Mesendoderm (in vitro differentiated cells): ENCODE measurements at regions not wholly inside any gene's neighbourhood (a gene's known extent, or its start where the extent isn't known, plus 50 kb on each side); places are given as distances from the start of the nearest gene placed in this dataset.

Source experiments
- DNase-seq: peaks from one replicate; pipeline ENCODE4 v3.0.0; 2013
- H2AK5ac ChIP-seq: 2 replicates; pipeline ENCODE4 v1.6.1; 2013; ENCODE audit warnings: low read length, inconsistent platforms
- H2BK120ac ChIP-seq: 2 replicates; pipeline ENCODE4 v1.6.1; 2013; ENCODE audit warnings: low read depth, mild to moderate bottlenecking, low read length, moderate library complexity, mixed read lengths
- H2BK15ac ChIP-seq: replicated peaks from 2 replicates; pipeline ENCODE4 v1.6.1; 2013; ENCODE audit warnings: low read depth, mild to moderate bottlenecking, moderate library complexity
- H2BK5ac ChIP-seq: 2 replicates; pipeline ENCODE4 v1.6.1; 2013; ENCODE audit warnings: low read length, inconsistent platforms
- H3K18ac ChIP-seq: 2 replicates; pipeline ENCODE4 v1.6.1; 2013; ENCODE audit warnings: mild to moderate bottlenecking, low read length, mixed read lengths
- H3K23ac ChIP-seq: one replicate; pipeline ENCODE4 v1.6.1; 2013; ENCODE audit warnings: low read length
- H3K27ac ChIP-seq: 2 replicates; pipeline ENCODE4 v1.5.1; 2013; ENCODE audit warnings: low read depth, mild to moderate bottlenecking, inconsistent platforms, low read length, moderate library complexity
- H3K27me3 ChIP-seq: 2 replicates; pipeline ENCODE4 v1.6.1; 2013; ENCODE audit warnings: low read length, control low read depth, mild to moderate bottlenecking, inconsistent platforms; ENCODE audit not compliant: insufficient read depth, poor library complexity
- H3K36me3 ChIP-seq: 2 replicates; pipeline ENCODE4 v1.6.1; 2013; ENCODE audit warnings: low read length, inconsistent platforms; ENCODE audit not compliant: control insufficient read depth, insufficient read depth
- H3K4ac ChIP-seq: one replicate; pipeline ENCODE4 v1.6.1; 2013; ENCODE audit warnings: low read depth, mild to moderate bottlenecking, low read length, moderate library complexity
- H3K4me1 ChIP-seq: 2 replicates; pipeline ENCODE4 v1.6.1; 2013; ENCODE audit warnings: low read depth, low read length, inconsistent platforms; ENCODE audit not compliant: control insufficient read depth
- H3K4me2 ChIP-seq: 2 replicates; pipeline ENCODE4 v1.6.1; 2013; ENCODE audit warnings: low read length
- H3K4me3 ChIP-seq: 2 replicates; pipeline ENCODE4 v1.5.1; 2013; ENCODE audit warnings: mild to moderate bottlenecking, low read length
- H3K56ac ChIP-seq: one replicate; pipeline ENCODE4 v1.6.1; 2013; ENCODE audit warnings: low read length
- H3K79me1 ChIP-seq: 2 replicates; pipeline ENCODE4 v1.6.1; 2013; ENCODE audit warnings: low read length, inconsistent platforms
- H3K79me2 ChIP-seq: 2 replicates; pipeline ENCODE4 v1.6.1; 2013; ENCODE audit warnings: mild to moderate bottlenecking, low read length; ENCODE audit not compliant: control insufficient read depth, insufficient read depth
- H3K9ac ChIP-seq: 2 replicates; pipeline ENCODE4 v1.6.1; 2013; ENCODE audit warnings: low read length, inconsistent platforms
- H4K5ac ChIP-seq: one replicate; pipeline ENCODE4 v1.6.1; 2013; ENCODE audit warnings: low read length
- H4K8ac ChIP-seq: one replicate; pipeline ENCODE4 v1.6.1; 2013; ENCODE audit warnings: low read depth, mild to moderate bottlenecking, control low read depth, low read length, moderate library complexity
- WGBS: extraction: QIAGEN DNeasy Blood & Tissue Kit; methylation state at CpG from one replicate; pipeline ENCODE4 v1.1.7; 2013; ENCODE audit warnings: low lambda C conversion rate, missing lambda C conversion rate; ENCODE audit not compliant: insufficient coverage; ENCODE audit errors: extremely low coverage; 5-methylcytosine and 5-hydroxymethylcytosine counted together

DNA sequence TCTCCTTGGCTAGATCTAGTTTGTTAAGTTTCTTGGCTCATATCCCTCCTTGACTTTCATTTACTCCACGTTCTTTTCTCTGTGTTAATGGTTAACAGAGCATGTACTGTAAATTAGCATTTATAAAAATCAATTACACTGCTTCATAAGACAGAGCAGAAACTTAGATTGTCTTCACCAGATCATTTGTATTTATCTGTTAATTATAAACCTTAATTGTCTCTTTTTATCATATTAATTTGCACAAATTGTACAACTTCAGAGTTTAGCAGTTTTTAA lies 221.2 kb upstream of the EGLN3 start:
- no peak overlapping the region for H2AK5ac ChIP-seq
- H4K8ac ChIP-seq, result no peak overlapping the region
- no peaks in the 10 kb centered on the region for H3K4me1 ChIP-seq
- H2BK5ac ChIP-seq, result no peak overlapping the region
- H3K27me3 ChIP-seq, result no peaks in the 10 kb centered on the region
- H3K9ac ChIP-seq, result no peak overlapping the region
- no peak overlapping the region for H2BK120ac ChIP-seq
- no peak overlapping the region for H2BK15ac ChIP-seq
- no peaks in the 10 kb centered on the region for H3K79me1 ChIP-seq
- no peak overlapping the region for H3K4me3 ChIP-seq
- no peak overlapping the region for H3K23ac ChIP-seq
- H3K36me3 ChIP-seq, result no peaks in the 10 kb centered on the region
- H3K56ac ChIP-seq, result no peak overlapping the region
- H3K79me2 ChIP-seq, result no peaks in the 10 kb centered on the region
- H4K5ac ChIP-seq, result no peak overlapping the region
- H3K18ac ChIP-seq, result no peak overlapping the region
- no peak for DNase-seq
- no peak overlapping the region for H3K4ac ChIP-seq
- no CpG with 5 or more reads among the region's 1 CpG for WGBS
- no peak overlapping the region for H3K27ac ChIP-seq
- H3K4me2 ChIP-seq, result no peak overlapping the region

DNA sequence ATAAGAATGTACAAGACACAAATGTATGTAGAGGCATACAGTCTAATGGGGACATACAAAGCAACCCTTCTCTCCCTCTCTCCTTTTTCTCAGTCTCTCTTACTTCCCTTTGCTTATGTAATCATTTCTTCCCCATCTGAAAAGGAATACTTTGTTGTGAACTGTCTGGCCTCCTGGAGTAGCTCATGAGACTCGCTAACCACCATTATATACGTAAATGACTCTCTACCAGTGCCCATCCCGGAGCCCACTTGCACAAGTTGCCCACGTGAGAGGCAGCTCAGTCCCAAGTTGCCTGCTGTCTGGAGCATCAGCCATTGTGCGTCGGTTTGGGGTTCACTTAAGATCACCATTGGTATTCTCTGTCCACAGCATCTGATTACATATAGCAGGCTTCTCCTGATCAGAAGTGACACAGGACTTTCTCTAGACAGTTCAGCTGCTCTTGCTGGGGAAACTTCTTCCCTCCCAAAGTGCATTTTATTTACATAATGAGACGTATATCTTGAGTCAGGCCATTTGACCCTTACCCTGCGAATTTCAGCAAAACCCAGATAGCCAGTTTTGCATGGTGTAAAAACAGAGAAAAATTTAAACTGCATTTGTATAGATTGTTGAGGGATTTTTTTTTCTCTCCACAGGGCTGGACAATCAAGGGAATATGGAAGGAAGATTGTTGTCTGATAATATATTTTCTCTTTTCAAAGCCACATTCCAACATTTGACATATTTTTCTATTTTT lies 220.7 kb upstream of the EGLN3 start:
- no peak overlapping the region for H3K27ac ChIP-seq
- DNase-seq, result no peak
- H3K27me3 ChIP-seq, result no peaks in the 10 kb centered on the region
- H3K23ac ChIP-seq, result no peak overlapping the region
- no peak overlapping the region for H4K5ac ChIP-seq
- H3K36me3 ChIP-seq, result no peaks in the 10 kb centered on the region
- no peak overlapping the region for H2BK5ac ChIP-seq
- H3K18ac ChIP-seq, result no peak overlapping the region
- no peak overlapping the region for H2AK5ac ChIP-seq
- no peak overlapping the region for H2BK120ac ChIP-seq
- WGBS, result no CpG with 5 or more reads among the region's 8 CpGs
- H3K56ac ChIP-seq, result no peak overlapping the region
- H3K4me3 ChIP-seq, result no peak overlapping the region
- no peaks in the 10 kb centered on the region for H3K79me1 ChIP-seq
- no peak overlapping the region for H3K9ac ChIP-seq
- no peak overlapping the region for H3K4ac ChIP-seq
- H3K79me2 ChIP-seq, result no peaks in the 10 kb centered on the region
- H3K4me2 ChIP-seq, result no peak overlapping the region
- H4K8ac ChIP-seq, result no peak overlapping the region
- H2BK15ac ChIP-seq, result no peak overlapping the region
- no peaks in the 10 kb centered on the region for H3K4me1 ChIP-seq

DNA sequence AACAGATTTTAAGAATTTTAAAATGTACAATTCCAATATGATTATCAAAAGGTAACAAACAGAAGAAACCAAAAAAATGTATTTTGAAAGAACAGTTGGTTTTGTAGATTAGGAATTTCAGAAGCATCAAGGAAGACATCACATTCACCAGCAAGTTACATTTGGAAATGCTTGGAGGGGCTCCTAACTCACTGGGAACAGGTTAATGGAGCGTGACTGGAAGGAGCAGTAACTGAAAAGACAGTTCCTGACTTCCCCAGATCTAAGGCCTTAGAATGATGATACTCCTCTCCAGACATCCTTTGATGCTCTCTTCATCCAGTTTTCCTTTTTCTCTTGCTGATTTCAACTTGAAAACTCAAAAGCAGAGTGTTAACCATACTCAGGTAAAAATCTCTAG lies 220.0 kb upstream of the EGLN3 start:
- no peak overlapping the region for H2BK15ac ChIP-seq
- no CpG with 5 or more reads among the region's 1 CpG for WGBS

DNA sequence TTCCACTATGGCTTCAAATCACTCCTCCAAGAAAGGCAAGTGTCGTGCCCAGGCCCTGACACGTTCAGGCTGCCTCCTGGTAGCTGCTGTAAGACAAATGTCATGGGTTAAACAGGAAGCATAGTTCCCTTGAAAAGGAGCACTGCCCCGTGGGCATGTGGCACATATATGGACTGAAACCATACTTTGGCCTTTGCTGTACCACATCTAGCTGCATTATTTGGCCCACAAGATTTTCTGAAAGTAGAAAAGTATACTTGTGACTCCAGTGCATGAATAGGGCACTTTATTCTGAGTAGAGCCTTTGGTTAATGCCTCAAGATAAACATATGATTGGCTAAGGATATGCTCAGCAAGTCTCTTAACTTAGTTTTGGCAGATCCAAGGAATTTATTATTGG lies 218.7 kb upstream of the EGLN3 start:
- Histone ChIP-seq H3K4me1 (peaks cover 3% of the 10 kb centered on the region), H2BK120ac (no peak overlapping the region), H2BK5ac (no peak overlapping the region), H4K8ac (no peak overlapping the region), H3K36me3 (no peaks in the 10 kb centered on the region), H3K27ac (no peak overlapping the region), H3K27me3 (no peaks in the 10 kb centered on the region), H3K9ac (no peak overlapping the region), H3K4me3 (no peak overlapping the region), H3K18ac (no peak overlapping the region), H3K79me2 (no peaks in the 10 kb centered on the region), H3K56ac (no peak overlapping the region), H3K4ac (no peak overlapping the region), H3K23ac (no peak overlapping the region), H2AK5ac (no peak overlapping the region), H2BK15ac (no peak overlapping the region), H3K4me2 (no peak overlapping the region), H3K79me1 (no peaks in the 10 kb centered on the region), H4K5ac (no peak overlapping the region)
- no CpG with 5 or more reads among the region's 3 CpGs for WGBS
- no peak for DNase-seq

More for the DNA sequence above, 220.0 kb upstream of the EGLN3 start:
- Histone ChIP-seq H3K4me1 (peaks cover 3% of the 10 kb centered on the region), H3K4me2 (no peak overlapping the region), H4K8ac (no peak overlapping the region), H4K5ac (no peak overlapping the region), H3K18ac (no peak overlapping the region), H3K9ac (no peak overlapping the region), H3K79me1 (no peaks in the 10 kb centered on the region), H3K23ac (no peak overlapping the region), H2AK5ac (no peak overlapping the region), H2BK120ac (no peak overlapping the region), H3K27ac (no peak overlapping the region), H3K79me2 (no peaks in the 10 kb centered on the region), H3K56ac (no peak overlapping the region), H3K4me3 (no peak overlapping the region), H2BK5ac (no peak overlapping the region), H3K36me3 (no peaks in the 10 kb centered on the region), H3K27me3 (no peaks in the 10 kb centered on the region), H3K4ac (no peak overlapping the region)
- DNase-seq, result no peak

DNA sequence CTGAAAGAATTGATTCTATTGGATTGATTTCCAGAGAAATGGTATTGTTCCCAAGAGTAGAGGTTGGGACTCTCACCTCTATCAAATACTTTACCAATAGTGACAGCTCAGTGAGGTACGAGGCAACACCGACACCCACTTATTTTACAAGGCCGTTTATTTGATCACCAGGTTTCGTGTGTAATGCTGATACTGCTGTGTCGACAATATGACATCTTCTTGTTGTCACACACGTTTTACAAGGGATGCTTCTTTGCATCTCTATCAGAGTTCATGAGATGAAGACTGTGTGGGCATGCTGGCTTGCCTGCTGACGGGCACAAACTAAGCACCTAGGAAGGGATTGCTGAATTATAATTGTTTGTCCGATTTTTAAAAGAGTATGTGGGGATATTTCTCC lies 217.8 kb upstream of the EGLN3 start:
- Histone ChIP-seq H4K5ac (no peak overlapping the region), H3K79me2 (no peaks in the 10 kb centered on the region), H3K27ac (no peak overlapping the region), H3K36me3 (no peaks in the 10 kb centered on the region), H3K4me1 (peaks cover 3% of the 10 kb centered on the region), H3K9ac (no peak overlapping the region), H4K8ac (no peak overlapping the region), H3K27me3 (no peaks in the 10 kb centered on the region), H3K4ac (no peak overlapping the region), H3K4me2 (no peak overlapping the region), H2BK15ac (no peak overlapping the region), H3K56ac (no peak overlapping the region), H3K4me3 (no peak overlapping the region), H3K23ac (no peak overlapping the region), H3K79me1 (no peaks in the 10 kb centered on the region), H2BK120ac (no peak overlapping the region), H2BK5ac (no peak overlapping the region), H3K18ac (no peak overlapping the region), H2AK5ac (no peak overlapping the region)
- no peak for DNase-seq
- WGBS, result no CpG with 5 or more reads among the region's 8 CpGs

DNA sequence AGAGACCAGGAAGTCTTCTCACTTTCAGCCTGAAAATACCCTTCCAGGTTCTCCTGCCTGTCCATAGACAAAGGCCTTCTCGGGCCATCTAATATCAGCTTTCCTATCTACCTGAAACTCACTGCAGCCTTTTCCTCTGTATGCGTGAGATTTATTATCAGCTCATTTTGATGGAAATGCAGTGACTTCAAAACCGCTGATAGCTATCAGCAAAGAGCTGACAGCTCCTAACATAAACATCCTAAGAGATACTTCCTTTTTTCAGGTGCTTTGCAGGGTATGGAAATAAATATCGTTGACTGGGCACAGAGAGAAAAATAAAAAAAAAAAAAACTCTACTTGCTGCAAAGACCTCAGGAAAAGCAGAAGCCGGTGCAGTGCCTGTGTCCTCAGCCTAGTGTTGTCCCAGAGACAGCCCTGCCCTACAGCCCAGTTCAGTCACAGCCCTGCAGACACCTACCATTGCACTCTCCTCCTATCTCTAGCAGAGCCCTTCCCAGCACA lies 215.0 kb upstream of the EGLN3 start:
- Histone ChIP-seq H2BK5ac (no peak overlapping the region), H3K27me3 (no peaks in the 10 kb centered on the region), H3K56ac (no peak overlapping the region), H3K4me3 (no peak overlapping the region), H2BK15ac (no peak overlapping the region), H4K8ac (no peak overlapping the region), H3K4me1 (peaks cover 3% of the 10 kb centered on the region), H4K5ac (no peak overlapping the region), H2BK120ac (no peak overlapping the region), H3K27ac (no peak overlapping the region), H3K4me2 (no peak overlapping the region), H3K36me3 (no peaks in the 10 kb centered on the region), H3K4ac (no peak overlapping the region), H2AK5ac (no peak overlapping the region), H3K23ac (no peak overlapping the region), H3K79me1 (no peaks in the 10 kb centered on the region), H3K79me2 (no peaks in the 10 kb centered on the region), H3K9ac (no peak overlapping the region), H3K18ac (no peak overlapping the region)
- WGBS, result no CpG with 5 or more reads among the region's 5 CpGs
- DNase-seq, result peak; percentile 16
